GM19023 (cell line): ENCODE measurements at regions not wholly inside any gene's neighbourhood (a gene's known extent, or its start where the extent isn't known, plus 50 kb on each side); places are given as distances from the start of the nearest gene placed in this dataset.
A peak's percentile ranks its signal among the peaks of the same experiment; 100 is the strongest.
"Not testable (repeated sequence)": the region's sequence is repeated elsewhere in the genome, so short reads cannot be mapped to it uniquely, and the experiment has no call there.

Source experiments
- ATAC-seq: cut with Tn5 transposase; IDR thresholded peaks from one replicate; pipeline ENCODE4 v1.9.1; 2021; ENCODE audit warnings: mild to moderate bottlenecking, moderate library complexity; ENCODE audit not compliant: unreplicated experiment

DNA sequence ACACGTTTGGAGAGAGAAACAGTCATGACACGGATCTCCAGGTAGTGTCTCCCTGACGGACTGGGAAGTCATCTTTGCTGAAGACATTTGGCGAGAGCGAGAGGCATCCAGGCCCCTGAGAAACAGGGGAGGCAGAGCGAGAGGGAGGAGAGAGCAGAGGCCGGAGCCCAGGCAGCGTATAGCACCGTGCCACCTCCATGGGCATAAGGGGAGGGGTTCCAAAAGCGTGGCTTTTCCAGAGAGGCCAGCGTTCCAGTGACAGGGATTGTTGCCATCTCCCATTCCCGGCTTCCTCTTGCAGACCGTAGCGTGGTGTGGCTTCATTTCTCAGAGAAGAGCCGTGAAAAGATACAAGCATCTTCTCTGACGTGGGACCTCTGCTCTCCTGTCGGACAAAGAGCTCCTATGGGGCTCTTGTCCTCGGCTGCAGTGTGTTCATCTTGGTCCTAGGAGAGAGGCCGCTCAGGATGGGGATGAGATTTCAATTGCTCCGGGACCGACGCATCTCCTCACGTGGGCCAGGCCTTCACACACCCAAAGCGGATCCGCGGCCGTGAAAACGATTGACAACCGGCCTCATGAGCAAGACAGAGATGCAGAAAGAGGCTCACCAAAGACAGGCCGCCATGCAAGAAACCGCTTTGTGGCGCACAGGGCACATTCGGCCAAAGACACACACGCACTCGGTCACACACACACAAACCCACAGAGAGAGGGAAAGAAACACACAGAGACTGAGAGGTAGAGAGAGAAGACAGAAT lies 170.5 kb upstream of the ZNF337 start:
- ATAC-seq = not testable (repeated sequence)

DNA sequence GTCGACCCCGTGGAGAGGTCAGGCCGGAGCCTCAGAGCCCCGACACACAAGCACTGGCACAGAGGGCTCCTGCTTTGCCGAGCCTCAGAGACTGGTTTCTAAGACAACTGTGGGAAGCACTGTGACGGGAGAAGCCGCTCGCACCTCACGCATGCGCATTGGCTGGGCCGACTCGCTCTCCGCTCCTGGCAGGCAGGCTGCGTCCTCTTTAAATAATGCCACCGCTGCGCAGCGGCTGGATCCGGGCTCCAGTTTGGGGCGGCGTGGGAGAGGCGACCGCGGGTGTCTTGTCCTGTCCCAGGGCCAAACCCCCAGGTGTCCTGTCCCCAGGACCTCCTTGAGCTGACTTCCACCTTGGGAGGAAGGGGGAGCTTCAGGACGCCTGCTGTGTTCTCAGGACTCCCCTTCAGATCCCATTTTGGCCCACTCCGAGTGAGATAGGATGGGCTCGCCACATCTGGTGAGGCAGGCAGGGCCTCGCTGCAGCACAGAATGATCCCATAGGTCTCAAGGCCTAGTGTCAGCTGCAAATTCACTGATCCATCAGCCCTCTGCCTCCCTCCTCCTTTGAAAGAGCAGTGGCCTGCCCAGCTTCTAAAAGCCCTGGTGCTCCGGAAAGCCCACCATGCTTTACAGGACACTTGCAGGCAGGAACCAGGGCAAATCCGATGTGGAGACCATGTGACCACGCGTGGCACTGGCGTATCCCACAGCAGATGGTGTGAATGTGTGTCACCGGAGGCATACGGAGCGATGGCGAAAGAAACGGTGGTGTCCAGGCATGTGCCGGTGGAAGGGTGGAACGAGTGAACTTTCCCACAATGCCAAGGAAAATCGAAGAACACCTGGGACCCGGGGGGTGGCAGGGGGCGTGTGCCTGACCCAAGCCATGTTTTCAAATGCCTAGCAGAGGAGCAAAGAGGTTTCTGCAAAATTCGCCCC lies 169.3 kb upstream of the ZNF337 start:
- ATAC-seq = no peak

DNA sequence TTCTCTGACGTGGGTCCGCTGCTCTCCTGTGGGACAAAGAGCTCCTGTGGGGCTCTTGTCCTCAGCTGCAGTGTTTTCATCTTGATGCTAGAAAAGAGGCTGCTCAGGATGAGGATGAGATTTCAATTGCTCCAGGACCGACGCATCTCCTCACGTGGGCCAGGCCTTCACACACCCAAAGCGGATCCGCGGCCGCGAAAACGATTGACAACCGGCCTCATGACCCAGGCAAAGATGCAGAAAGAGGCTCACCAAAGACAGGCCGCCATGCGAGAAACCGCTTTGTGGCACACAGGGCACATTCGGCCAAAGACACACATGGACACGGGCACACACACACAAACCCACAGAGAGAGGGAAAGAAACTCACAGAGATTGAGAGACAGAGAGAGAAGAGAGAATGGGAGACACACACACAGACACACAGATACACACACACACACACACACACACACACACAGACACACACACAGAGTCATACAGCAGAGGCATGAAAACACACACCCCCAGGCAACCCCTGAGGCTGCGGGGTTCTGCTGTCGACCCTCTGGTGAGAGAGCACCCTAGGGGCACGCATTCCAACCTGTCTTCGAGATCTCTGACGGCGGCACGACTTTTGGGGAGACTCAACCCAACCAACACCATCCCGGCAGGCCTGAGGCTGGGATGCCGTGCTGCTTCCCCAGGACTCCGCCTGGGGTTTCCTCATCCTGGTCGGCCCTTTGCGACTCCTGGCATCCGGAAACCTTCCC lies 168.5 kb upstream of the ZNF337 start:
- not testable (repeated sequence) for ATAC-seq

DNA sequence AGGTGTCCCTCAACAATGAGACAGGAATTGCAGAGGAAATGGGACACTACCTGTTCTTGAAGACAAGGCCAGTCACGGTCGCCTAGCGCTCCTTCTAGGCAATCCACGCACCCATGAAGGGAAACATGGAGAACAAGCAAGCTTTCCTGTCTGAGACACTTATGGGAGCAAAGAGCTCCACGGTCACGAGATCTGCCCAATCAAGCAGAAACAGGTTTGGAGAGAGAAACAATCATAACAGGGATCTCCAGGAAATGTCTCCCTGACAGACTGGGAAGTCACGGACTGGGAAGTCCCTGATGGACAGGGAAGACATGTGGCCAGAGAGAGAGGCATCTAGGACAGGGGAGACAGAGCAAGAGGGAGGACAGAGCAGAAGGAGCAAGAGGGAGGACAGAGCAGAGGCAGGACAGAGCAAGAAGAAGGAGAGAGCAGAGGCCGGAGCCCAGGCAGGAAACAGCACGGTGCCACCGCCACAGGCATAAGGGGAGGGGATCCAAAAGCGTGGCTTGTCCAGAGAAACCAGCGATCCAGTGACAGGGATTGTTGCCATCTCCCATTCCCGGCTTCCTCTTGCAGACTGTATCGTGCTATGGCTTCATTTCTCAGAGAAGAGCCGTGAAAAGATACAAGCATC lies 167.8 kb upstream of the ZNF337 start:
- no peak for ATAC-seq

DNA sequence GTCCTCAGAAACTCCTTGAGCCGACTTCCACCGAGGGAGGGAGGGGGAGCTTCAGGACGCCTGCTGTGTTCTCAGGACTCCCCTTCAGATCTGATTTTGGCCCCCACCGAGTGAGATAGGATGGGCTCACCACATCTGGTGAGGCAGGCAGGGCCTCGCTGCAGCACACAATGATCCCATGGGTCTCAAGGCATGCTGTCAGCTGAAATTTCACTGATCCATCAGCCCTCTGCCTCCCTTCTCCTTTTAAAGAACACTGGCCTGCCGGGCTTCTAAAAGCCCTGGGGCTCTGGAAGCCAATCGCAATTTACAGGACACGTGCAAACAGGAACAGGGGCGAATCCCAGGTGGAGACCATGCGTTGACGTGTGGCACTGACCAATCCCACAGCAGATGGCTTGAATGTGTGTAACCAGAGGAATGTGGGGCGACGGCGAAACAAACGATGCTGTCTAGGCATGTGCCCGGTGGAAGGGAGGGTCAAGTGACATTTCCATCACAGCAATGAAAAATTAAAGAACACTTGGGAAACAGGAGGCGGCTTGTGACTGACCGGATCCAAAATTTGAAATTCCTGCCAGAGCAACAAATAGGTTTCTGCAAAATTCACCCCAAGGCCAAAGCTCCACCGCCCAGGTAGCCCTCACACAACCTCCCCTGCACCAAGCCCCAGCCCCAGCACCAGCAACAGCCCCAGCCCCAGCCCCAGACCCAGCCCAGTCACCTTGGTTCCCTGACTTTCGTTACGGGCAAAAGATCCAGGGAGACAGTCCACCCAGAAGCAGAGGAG lies 167.1 kb upstream of the ZNF337 start:
- ATAC-seq = no peak

DNA sequence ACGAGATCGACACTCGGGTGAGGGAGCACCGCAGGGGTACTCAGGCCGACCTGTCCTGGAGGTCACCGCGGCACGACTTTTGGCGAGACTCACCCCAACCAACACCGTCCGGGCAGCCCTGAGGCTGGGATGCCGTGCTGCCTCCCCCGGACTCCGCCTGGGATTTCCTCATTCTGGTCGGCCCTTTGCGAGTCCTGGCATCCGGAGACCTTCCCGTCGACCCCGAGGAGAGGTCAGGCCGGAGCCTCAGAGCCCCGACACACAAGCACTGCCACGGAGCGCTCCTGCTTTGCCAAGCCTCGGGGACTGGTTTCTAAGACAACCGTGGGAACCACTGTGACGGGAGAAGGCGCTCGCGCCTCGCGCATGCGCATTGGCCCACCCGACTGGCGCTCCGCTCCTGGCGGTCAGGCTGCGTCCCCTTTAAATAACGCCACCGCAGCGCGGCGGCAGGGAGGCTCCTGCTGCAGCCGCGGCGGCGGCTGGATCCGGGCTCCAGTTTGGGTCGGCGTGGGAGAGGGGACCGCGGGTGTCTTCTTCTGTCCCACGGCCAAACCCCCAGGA lies 166.4 kb upstream of the ZNF337 start:
- peak; percentile 45 for ATAC-seq

DNA sequence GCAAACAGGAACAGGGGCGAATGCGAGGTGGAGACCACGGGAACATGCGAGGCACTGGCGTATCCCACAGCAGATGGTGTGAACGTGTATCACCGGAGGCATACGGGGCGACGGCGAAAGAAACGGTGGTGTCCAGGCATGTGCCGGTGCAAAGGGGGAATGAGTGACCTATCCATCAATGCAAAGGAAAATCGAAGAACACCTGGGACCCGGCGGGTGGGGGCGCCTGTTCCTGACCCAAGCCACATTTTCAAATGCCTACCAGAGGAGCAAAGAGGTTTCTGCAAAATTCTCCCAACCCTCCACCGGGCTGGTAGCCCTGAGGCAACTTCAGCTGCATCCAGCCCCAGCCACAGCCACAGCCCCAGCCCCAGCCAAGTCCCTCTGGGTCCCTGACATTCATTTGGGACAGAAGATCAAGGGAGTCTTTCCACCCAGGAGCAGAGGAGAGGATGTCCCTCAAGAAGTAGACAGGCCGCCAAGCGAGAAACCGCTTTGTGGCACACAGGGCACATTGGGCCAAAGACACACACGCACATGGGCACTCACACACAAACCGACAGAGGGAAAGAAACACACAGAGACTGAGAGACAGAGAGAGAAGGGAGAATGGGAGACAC lies 164.0 kb upstream of the ZNF337 start:
- ATAC-seq = no peak

DNA sequence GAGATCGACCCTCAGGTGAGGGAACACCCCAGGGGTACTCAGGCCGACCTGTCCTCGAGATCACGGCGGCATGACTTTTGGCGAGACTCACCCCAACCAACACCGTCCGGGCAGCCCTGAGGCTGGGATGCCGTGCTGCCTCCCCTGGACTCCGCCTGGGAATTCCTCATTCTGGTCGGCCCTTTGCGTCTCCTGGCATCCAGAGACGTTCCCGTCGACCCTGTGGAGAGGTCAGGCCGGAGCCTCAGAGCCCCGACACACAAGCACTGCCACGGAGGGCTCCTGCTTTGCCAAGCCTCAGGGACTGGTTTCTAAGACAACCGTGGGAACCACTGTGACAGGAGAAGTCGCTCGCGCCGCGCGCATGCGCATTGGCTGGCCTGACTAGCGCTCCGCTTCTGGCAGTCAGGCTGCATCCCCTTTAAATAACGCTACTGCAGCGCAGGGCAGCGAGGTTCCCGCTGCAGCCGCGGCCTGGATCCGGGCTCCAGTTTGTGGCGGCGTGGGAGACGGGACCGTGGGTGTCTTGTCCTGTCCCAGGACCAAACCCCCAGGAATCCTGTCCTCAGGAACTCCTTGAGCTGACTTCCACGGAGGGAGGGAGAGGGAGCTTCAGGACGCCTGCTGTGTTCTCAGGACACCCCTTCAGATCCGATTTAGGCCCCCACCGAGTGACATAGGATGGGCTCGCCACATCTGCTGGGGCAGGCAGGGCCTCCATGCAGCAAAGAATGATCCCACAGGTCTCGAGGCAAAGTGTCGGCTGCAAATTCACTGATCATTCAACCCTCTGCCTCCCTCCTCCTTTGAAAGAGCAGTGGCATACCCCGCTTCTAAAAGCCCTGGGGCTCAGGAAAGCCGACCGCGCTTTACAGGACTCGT lies 163.2 kb upstream of the ZNF337 start:
- ATAC-seq = peak; percentile 48

DNA sequence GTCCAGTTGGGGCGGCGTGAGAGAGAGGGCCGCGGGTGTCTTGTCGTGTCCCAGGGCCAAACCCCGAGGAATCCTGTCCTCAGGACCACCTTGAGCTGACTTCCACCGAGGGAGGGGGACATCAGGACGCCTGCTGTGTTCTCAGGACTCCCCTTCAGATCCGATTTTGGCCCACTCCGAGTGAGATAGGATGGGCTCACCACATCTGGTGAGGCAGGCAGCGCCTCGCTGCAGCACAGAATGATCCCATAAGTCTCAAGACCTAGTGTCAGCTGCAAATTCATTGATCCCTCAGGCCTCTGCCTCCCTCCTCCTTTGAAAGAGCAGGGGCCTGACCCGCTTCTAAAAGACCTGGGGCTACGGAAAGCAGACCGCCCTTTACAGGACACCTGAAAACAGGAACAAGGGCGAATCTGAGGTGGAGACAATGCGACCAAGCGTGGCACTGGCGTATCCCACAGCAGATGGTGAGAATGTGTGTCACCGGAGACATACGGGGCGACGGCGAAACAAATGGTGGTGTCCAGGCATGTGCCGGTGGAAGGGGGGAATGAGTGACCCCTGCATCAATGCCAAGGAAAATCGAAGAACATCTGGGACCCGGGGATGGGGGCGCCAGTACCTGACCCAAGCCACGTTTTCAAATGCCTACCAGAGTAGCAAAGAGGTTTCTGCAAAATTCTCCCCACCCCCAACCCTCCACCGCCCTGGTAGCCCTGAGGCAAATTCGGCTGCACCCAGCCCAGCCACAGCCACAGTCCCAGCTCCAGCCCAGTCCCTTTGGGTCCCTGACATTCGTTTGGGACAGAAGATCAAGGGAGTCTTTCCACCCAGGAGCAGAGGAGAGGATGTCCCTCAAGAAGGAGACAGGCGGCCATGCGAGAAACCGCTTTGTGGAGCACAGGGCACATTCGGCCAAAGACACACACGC lies 162.1 kb upstream of the ZNF337 start:
- no peak for ATAC-seq

DNA sequence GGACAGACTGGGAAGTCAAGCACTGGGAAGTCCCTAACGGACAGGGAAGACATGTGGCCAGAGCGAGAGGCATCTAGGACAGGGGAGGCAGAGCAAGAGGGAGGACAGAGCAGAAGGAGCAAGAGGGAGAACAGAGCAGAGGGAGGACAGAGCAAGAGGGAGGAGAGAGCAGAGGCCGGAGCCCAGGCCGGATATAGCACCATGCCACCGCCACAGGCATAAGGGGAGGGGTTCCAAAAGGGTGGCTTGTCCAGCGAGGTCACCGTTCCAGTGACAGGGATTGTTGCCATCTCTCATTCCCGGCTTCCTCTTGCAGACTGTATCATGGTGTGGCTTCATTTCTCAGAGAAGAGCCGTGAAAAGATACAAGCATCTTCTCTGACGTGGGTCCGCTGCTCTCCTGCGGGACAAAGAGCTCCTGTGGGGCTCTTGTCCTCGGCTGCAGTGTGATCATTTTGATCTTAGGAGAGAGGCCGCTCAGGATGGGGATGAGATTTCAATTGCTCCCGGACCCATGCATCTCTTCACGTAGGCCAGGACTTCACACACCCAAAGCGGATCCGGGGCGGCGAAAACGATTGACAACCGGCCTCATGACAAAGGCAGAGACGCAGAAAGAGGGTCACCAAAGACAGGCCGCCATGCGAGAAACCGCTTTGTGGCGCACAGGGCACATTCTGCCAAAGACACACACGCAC lies 160.6 kb upstream of the ZNF337 start:
- ATAC-seq = not testable (repeated sequence)

DNA sequence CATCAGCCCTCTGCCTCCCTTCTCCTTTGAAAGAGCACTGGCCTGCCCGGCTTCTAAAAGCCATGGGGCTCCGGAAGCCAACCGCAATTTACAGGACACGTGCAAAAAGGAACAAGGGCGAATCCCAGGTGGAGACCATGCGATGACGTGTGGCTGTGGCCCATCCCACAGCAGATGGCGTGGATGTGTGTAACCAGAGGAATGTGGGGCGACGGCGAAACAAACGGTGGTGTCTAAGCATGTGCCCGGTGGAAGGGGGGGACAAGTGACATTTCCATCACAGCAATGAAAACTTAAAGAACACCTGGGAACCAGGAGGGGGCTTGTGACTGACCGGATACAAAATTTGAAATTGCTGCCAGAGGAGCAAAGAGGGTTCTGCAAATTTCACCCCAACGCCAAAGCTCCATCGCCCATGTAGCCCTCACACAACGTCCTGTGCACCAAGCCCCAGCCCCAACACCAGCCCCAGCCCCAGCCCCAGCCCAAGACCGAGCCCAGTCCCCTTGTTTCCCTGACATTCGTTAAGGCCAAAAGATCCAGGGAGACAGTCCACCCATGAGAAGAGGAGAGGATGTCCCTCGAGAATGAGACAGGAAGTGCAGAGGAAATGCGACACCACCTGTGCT lies 159.7 kb upstream of the ZNF337 start:
- no peak for ATAC-seq

DNA sequence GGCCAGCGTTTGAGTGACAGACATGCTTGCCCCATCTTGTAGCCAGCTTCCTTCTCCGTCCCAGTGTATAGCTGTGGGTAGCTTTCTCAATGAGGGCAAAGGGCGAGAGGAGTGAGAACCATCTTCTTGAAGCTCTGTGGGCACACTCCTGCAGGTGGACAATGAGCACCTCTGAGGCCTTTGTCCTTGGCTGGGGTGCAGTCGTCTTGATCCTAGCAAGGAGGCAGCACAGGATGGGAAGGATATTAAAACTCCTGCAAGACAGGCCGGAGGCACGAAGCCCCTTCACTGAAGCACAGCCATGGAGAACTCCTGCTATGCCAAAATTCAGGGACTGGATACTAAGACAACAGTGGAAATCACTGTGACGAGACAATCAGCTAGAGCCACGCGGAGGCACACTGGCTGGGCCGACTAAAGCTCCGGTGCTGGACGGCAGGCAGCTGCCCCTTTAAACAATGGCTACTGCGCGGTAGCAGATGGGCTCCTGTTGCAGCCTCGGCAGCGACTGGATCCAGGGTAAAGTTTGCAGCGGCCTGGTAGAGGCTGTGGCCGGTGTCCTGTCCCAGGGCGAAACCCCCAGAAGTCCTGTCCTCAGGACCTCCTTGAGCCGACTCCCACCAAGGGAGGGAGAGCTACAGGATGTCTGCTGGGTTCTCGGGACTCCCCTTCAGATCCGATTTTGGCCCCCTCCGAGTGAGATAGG lies 159.0 kb upstream of the ZNF337 start:
- ATAC-seq = not testable (repeated sequence)

DNA sequence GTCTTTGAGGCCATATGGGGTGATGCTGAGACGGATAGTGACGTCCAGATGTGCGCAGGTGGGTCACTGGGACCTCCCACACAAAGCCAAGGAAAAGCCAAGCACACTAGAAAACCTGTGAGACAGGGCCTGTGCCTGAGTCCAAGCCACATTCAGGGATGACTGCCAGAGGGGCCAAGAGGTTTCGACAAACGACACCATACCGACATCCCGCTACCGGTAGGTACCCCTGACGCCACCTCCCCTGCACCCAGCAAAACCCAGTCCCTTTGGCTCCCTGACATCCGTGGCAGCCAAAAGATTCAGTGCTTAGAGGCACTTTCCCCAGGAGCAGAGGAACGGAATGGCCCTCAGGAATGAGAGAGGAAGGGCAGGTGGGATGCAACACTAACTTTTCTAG lies 158.0 kb upstream of the ZNF337 start:
- not testable (repeated sequence) for ATAC-seq

DNA sequence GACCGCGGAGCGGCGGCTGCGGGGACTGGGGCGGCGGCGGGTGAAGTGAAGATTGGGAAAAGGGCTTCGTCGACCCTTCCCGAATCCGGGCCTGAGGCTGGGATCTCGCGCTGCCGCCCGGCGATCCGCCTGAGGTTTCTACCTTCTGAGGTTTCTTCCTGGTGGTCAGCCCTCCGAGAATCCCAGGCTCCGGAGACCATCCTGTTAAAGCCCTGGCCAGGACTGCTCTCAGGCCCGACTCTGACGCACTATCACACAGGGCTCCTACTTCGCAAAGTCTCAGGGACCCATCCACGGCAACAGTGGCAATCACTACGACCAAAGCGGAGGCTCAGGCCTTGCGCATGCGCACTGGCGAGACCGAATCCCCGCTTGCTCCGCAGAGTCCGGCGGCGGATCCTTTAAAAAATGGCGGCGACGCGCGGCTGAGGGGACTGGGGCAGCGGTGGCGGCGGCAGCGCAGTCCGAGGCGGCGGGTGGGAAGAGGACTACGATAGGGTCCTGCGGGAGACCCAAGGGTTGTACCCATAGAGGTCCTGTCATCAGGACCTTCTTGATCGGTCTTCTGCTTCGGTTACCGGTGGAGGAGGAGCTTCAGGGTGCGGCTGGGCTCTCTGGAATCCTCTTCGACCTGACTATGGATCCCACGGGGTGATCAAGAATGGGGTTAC lies 157.2 kb upstream of the ZNF337 start:
- peak; percentile 73 for ATAC-seq
